ENCODE measurements at regions not wholly inside any gene's neighbourhood (a gene's known extent, or its start where the extent isn't known, plus 50 kb on each side); places are given as distances from the start of the nearest gene placed in this dataset.

- TF ChIP-seq, protein P1, sequence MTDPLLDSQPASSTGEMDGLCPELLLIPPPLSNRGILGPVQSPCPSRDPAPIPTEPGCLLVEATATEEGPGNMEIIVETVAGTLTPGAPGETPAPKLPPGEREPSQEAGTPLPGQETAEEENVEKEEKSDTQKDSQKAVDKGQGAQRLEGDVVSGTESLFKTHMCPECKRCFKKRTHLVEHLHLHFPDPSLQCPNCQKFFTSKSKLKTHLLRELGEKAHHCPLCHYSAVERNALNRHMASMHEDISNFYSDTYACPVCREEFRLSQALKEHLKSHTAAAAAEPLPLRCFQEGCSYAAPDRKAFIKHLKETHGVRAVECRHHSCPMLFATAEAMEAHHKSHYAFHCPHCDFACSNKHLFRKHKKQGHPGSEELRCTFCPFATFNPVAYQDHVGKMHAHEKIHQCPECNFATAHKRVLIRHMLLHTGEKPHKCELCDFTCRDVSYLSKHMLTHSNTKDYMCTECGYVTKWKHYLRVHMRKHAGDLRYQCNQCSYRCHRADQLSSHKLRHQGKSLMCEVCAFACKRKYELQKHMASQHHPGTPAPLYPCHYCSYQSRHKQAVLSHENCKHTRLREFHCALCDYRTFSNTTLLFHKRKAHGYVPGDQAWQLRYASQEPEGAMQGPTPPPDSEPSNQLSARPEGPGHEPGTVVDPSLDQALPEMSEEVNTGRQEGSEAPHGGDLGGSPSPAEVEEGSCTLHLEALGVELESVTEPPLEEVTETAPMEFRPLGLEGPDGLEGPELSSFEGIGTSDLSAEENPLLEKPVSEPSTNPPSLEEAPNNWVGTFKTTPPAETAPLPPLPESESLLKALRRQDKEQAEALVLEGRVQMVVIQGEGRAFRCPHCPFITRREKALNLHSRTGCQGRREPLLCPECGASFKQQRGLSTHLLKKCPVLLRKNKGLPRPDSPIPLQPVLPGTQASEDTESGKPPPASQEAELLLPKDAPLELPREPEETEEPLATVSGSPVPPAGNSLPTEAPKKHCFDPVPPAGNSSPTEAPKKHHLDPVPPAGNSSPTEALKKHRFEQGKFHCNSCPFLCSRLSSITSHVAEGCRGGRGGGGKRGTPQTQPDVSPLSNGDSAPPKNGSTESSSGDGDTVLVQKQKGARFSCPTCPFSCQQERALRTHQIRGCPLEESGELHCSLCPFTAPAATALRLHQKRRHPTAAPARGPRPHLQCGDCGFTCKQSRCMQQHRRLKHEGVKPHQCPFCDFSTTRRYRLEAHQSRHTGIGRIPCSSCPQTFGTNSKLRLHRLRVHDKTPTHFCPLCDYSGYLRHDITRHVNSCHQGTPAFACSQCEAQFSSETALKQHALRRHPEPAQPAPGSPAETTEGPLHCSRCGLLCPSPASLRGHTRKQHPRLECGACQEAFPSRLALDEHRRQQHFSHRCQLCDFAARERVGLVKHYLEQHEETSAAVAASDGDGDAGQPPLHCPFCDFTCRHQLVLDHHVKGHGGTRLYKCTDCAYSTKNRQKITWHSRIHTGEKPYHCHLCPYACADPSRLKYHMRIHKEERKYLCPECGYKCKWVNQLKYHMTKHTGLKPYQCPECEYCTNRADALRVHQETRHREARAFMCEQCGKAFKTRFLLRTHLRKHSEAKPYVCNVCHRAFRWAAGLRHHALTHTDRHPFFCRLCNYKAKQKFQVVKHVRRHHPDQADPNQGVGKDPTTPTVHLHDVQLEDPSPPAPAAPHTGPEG (CRISPR knock-in tag; IDR thresholded peaks at IDR 0.05) = no peak
- TF ChIP-seq SP5 (CRISPR knock-in tag; IDR thresholded peaks at IDR 0.05; ENCODE audit: borderline replicate concordance, low read depth) (0 out of 2 replicates have a peak, but pooled peaks have one; percentile 10), ZBTB21 (CRISPR knock-in tag; IDR thresholded peaks at IDR 0.05) (no peak), ZNF432 (CRISPR knock-in tag; IDR thresholded peaks at IDR 0.05; ENCODE audit: borderline replicate concordance) (no peak), ZNF121 (CRISPR knock-in tag; IDR thresholded peaks at IDR 0.05) (no peak), ATF1 (CRISPR knock-in tag; IDR thresholded peaks at IDR 0.05) (no peak), ZNF230 (CRISPR knock-in tag; IDR thresholded peaks at IDR 0.05) (no peak), SNAPC2 (CRISPR knock-in tag; IDR thresholded peaks at IDR 0.05) (no peak), PRPF4 (IDR thresholded peaks at IDR 0.05; ENCODE audit: low read depth, low read length, poor library complexity, severe bottlenecking) (no peak), SIN3B (IDR thresholded peaks at IDR 0.05; ENCODE audit: low read length) (no peak), RARA (CRISPR knock-in tag; IDR thresholded peaks at IDR 0.05) (peak; percentile 83), MED1 (CRISPR knock-in tag; IDR thresholded peaks at IDR 0.05) (peak; percentile 92), FOSL2 (CRISPR knock-in tag; IDR thresholded peaks at IDR 0.05) (peak; percentile 99), MXI1 (IDR thresholded peaks at IDR 0.05; ENCODE audit: borderline replicate concordance, low read depth, low read length) (peak; percentile 34; the same call in 1 of the 3 replicates), FOXK2 (IDR thresholded peaks at IDR 0.05) (no peak), NFIB (CRISPR knock-in tag; IDR thresholded peaks at IDR 0.05; ENCODE audit: borderline replicate concordance) (no peak), IRF9 (CRISPR knock-in tag; IDR thresholded peaks at IDR 0.05; ENCODE audit: borderline replicate concordance) (no peak), KMT2B (CRISPR knock-in tag; IDR thresholded peaks at IDR 0.05) (no peak), THYN1 (CRISPR knock-in tag; IDR thresholded peaks at IDR 0.05; ENCODE audit: borderline replicate concordance, low read depth) (no peak), FOXM1 (CRISPR knock-in tag; IDR thresholded peaks at IDR 0.05) (no peak), ZNF749 (CRISPR knock-in tag; IDR thresholded peaks at IDR 0.05; ENCODE audit: borderline replicate concordance) (no peak)
- TF ChIP-seq, protein P2, sequence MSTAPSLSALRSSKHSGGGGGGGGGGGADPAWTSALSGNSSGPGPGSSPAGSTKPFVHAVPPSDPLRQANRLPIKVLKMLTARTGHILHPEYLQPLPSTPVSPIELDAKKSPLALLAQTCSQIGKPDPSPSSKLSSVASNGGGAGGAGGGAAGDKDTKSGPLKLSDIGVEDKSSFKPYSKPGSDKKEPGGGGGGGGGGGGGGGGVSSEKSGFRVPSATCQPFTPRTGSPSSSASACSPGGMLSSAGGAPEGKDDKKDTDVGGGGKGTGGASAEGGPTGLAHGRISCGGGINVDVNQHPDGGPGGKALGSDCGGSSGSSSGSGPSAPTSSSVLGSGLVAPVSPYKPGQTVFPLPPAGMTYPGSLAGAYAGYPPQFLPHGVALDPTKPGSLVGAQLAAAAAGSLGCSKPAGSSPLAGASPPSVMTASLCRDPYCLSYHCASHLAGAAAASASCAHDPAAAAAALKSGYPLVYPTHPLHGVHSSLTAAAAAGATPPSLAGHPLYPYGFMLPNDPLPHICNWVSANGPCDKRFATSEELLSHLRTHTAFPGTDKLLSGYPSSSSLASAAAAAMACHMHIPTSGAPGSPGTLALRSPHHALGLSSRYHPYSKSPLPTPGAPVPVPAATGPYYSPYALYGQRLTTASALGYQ (CRISPR knock-in tag; IDR thresholded peaks at IDR 0.05) = peak; percentile 80; the same call in 1 of the 2 replicates
These were observed 162.6 kb upstream of the IRF2BP2 start (continued) for GRCh38 chr1:234772345-234773147.
